ENCODE measurements at regions not wholly inside any gene's neighbourhood (a gene's known extent, or its start where the extent isn't known, plus 50 kb on each side); places are given as distances from the start of the nearest gene placed in this dataset.
A peak's percentile ranks its signal among the peaks of the same experiment; 100 is the strongest.

DNA sequence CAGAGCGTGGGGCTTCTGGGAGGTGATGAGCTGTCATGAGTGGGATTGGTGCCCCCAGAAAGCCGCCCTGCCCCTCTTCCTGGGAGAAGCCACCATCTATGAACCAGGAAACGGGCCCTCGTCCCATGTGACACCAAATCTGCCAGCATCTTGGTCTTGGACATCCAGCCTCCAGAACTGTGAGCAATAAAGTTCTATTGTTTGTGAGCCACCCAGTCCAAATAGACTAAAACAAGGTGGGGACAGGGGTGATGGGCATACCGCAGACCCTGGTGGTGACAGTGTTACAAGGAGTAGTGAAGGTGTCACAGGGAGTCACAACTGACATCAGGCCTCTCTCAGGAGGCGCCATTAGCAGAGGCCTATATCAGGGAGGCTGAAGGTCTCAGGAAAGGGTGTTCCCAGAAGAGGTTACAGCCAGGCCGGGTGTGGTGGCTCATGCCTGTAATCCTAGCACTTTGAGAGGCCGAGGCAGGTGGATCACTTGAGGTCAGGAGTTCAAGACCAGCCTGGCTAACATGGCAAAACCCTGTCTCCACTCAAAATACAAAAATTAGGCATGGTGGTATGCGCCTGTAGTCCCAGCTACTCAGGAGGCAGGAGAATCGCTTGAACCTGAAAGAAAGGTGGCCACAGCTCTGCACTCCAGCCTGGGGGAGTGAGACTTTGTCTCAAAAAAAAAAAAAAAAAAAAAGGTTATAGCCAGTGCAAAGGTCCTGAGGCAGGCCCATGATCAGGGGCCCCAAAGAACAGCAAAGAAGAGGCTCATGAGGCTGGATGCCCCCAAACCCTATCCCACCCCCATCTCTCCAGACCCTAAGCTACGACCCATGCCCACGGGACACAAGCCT is 53.0 kb downstream of the NCOR2 start:
- POLR2A ChIA-PET = no interaction called here

More for the DNA sequence above, 53.0 kb downstream of the NCOR2 start:
- Histone ChIP-seq H3K36me3 (ENCODE audit: control insufficient read depth in 1 of 2, insufficient read depth in 2 of 2, low read length in 2 of 2) (no peaks in the 10 kb centered on the region), H3K27me3 (ENCODE audit: insufficient read depth, low read length) (no peaks in the 10 kb centered on the region), H3K4me3 (replicated peaks in 1 of 2; ENCODE audit: low read depth in 1 of 2, low read length in 2 of 2) (no peak overlapping the region), H3K9me3 (ENCODE audit: control insufficient read depth in 1 of 2, insufficient read depth in 1 of 2, low read depth in 1 of 2, low read length in 2 of 2) (no peaks in the 10 kb centered on the region), H3K79me2 (ENCODE audit: insufficient read depth, low read length) (peaks cover 87% of the 10 kb centered on the region), H3K27ac (ENCODE audit: low read depth, low read length) (peak overlapping the region; percentile 62; the same call in 1 of the 2 replicates), H3K9ac (ENCODE audit: low read length) (peak overlapping the region; percentile 54; the same call in 1 of the 2 replicates), H3K9me2 (ENCODE audit: insufficient read depth) (no peaks in the 10 kb centered on the region), H4K20me1 (ENCODE audit: insufficient read depth) (peaks cover 11% of the 10 kb centered on the region; the same call in 1 of the 2 replicates), H3K4me2 (ENCODE audit: low read length) (peak overlapping the region; percentile 77), H2AFZ (ENCODE audit: low read depth, low read length, poor library complexity, severe bottlenecking) (no peak overlapping the region), H3K4me1 (ENCODE audit: control insufficient read depth in 1 of 2, insufficient read depth in 2 of 2, low read length in 2 of 2) (peaks cover 87 to 92% of the 10 kb centered on the region in 2 experiments)
- BruUV-seq (replicated peaks) = no TSS peak
- DNase-seq (ENCODE audit: low read depth, low spot score) (no peak), ATAC-seq (no peak)
- TF ChIP-seq POLR2A (IDR thresholded peaks at IDR 0.05; ENCODE audit: borderline replicate concordance, extremely low read depth, insufficient read depth, insufficient read length) = no peak
- no peak for TF ChIP-seq FOSL1 (IDR thresholded peaks at IDR 0.05; ENCODE audit: low read depth)
- TF ChIP-seq, protein P1, sequence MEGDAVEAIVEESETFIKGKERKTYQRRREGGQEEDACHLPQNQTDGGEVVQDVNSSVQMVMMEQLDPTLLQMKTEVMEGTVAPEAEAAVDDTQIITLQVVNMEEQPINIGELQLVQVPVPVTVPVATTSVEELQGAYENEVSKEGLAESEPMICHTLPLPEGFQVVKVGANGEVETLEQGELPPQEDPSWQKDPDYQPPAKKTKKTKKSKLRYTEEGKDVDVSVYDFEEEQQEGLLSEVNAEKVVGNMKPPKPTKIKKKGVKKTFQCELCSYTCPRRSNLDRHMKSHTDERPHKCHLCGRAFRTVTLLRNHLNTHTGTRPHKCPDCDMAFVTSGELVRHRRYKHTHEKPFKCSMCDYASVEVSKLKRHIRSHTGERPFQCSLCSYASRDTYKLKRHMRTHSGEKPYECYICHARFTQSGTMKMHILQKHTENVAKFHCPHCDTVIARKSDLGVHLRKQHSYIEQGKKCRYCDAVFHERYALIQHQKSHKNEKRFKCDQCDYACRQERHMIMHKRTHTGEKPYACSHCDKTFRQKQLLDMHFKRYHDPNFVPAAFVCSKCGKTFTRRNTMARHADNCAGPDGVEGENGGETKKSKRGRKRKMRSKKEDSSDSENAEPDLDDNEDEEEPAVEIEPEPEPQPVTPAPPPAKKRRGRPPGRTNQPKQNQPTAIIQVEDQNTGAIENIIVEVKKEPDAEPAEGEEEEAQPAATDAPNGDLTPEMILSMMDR (IDR thresholded peaks at IDR 0.05 in 2 of 3, conservative IDR thresholded peaks at IDR 0.05 in 1 of 3; ENCODE audit: borderline replicate concordance in 1 of 3, insufficient read depth in 1 of 3, low read depth in 2 of 3, low read length in 2 of 3) = no peak
- TF ChIP-seq SIN3A (IDR thresholded peaks at IDR 0.05; ENCODE audit: low read depth) = no peak
- TF ChIP-seq TCF7L2 (IDR thresholded peaks at IDR 0.05; ENCODE audit: borderline replicate concordance, extremely low read depth, insufficient read depth, insufficient read length) = no peak
- no peak for TF ChIP-seq POLR2AphosphoS5 (IDR thresholded peaks at IDR 0.05; ENCODE audit: low read depth, low read length)
- no peak for TF ChIP-seq SRF (IDR thresholded peaks at IDR 0.05; ENCODE audit: low read depth)
- TF ChIP-seq, protein P2, sequence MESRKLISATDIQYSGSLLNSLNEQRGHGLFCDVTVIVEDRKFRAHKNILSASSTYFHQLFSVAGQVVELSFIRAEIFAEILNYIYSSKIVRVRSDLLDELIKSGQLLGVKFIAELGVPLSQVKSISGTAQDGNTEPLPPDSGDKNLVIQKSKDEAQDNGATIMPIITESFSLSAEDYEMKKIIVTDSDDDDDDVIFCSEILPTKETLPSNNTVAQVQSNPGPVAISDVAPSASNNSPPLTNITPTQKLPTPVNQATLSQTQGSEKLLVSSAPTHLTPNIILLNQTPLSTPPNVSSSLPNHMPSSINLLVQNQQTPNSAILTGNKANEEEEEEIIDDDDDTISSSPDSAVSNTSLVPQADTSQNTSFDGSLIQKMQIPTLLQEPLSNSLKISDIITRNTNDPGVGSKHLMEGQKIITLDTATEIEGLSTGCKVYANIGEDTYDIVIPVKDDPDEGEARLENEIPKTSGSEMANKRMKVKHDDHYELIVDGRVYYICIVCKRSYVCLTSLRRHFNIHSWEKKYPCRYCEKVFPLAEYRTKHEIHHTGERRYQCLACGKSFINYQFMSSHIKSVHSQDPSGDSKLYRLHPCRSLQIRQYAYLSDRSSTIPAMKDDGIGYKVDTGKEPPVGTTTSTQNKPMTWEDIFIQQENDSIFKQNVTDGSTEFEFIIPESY (IDR thresholded peaks at IDR 0.05; ENCODE audit: extremely low read depth, insufficient replicate concordance, low read length) = no peak
- no peak for TF ChIP-seq EGR1 (IDR thresholded peaks at IDR 0.05; ENCODE audit: low read depth)
- no peak for TF ChIP-seq YY1 (IDR thresholded peaks at IDR 0.05; ENCODE audit: extremely low read depth, insufficient replicate concordance, low read depth, low read length)
- no peak for TF ChIP-seq ELF1 (IDR thresholded peaks at IDR 0.05; ENCODE audit: borderline replicate concordance, low read depth)
- TF ChIP-seq ZNF274 (IDR thresholded peaks at IDR 0.05; ENCODE audit: low read depth, low read length) = no peak
- no peak for TF ChIP-seq JUND (IDR thresholded peaks at IDR 0.05)
- TF ChIP-seq, protein P3, sequence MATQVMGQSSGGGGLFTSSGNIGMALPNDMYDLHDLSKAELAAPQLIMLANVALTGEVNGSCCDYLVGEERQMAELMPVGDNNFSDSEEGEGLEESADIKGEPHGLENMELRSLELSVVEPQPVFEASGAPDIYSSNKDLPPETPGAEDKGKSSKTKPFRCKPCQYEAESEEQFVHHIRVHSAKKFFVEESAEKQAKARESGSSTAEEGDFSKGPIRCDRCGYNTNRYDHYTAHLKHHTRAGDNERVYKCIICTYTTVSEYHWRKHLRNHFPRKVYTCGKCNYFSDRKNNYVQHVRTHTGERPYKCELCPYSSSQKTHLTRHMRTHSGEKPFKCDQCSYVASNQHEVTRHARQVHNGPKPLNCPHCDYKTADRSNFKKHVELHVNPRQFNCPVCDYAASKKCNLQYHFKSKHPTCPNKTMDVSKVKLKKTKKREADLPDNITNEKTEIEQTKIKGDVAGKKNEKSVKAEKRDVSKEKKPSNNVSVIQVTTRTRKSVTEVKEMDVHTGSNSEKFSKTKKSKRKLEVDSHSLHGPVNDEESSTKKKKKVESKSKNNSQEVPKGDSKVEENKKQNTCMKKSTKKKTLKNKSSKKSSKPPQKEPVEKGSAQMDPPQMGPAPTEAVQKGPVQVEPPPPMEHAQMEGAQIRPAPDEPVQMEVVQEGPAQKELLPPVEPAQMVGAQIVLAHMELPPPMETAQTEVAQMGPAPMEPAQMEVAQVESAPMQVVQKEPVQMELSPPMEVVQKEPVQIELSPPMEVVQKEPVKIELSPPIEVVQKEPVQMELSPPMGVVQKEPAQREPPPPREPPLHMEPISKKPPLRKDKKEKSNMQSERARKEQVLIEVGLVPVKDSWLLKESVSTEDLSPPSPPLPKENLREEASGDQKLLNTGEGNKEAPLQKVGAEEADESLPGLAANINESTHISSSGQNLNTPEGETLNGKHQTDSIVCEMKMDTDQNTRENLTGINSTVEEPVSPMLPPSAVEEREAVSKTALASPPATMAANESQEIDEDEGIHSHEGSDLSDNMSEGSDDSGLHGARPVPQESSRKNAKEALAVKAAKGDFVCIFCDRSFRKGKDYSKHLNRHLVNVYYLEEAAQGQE (IDR thresholded peaks at IDR 0.05; ENCODE audit: low read depth) = no peak
- no peak for TF ChIP-seq RAD21 (IDR thresholded peaks at IDR 0.05; ENCODE audit: low read depth)
- TF ChIP-seq EZH2 (IDR thresholded peaks at IDR 0.05) = no peak
- TF ChIP-seq CBX3 (IDR thresholded peaks at IDR 0.05; ENCODE audit: low read depth) = no peak
- no peak for TF ChIP-seq CEBPB (IDR thresholded peaks at IDR 0.05; ENCODE audit: low read depth)
- RAD21 ChIA-PET (ENCODE audit: low non-redundant PET in 1 of 2, low total read pairs in 2 of 2, uncharacterized antibody in 2 of 2, unreplicated experiment in 2 of 2) = no interaction called here
- CTCF ChIA-PET = no interaction called here
- intact Hi-C loops (cut with micrococcal nuclease) = loop anchor here (10.0 kb wide), 1 partner anchor 230 kb away; no protein-coding TSS in a partner anchor
